G401.6 (cell line): ENCODE measurements at regions not wholly inside any gene's neighbourhood (a gene's known extent, or its start where the extent isn't known, plus 50 kb on each side); places are given as distances from the start of the nearest gene placed in this dataset.

Experiments
- FAIRE-seq: peaks from 2 replicates; lab custom pipeline; 2012; peaks lifted over from hg19 to GRCh38; lab: Jason Lieb, UNC

GRCh38 chr3:102158080-102158740 lies 276.6 kb upstream of the ZPLD1 start:
- no peak for FAIRE-seq

GRCh38 chr3:102159810-102160451 lies 274.9 kb upstream of the ZPLD1 start:
- no peak for FAIRE-seq

- no peak for FAIRE-seq
These were observed 273.3 kb upstream of the ZPLD1 start for GRCh38 chr3:102161384-102162006.

GRCh38 chr3:102162251-102162650 lies 272.6 kb upstream of the ZPLD1 start:
- FAIRE-seq = no peak

- FAIRE-seq = no peak
These were observed 271.6 kb upstream of the ZPLD1 start for GRCh38 chr3:102163039-102163817.

- FAIRE-seq = no peak
These were observed 271.0 kb upstream of the ZPLD1 start for GRCh38 chr3:102163818-102164154.

GRCh38 chr3:102165367-102165766 lies 269.4 kb upstream of the ZPLD1 start:
- no peak for FAIRE-seq

- FAIRE-seq = no peak
These were observed 264.8 kb upstream of the ZPLD1 start for GRCh38 chr3:102169915-102170479.

GRCh38 chr3:102170545-102170944 lies 264.3 kb upstream of the ZPLD1 start:
- no peak for FAIRE-seq

GRCh38 chr3:102174312-102174712 lies 260.5 kb upstream of the ZPLD1 start:
- no peak for FAIRE-seq

GRCh38 chr3:102174832-102175374 lies 259.9 kb upstream of the ZPLD1 start:
- FAIRE-seq = no peak

GRCh38 chr3:102176333-102177050 lies 258.3 kb upstream of the ZPLD1 start:
- FAIRE-seq = no peak

GRCh38 chr3:102177075-102177755 lies 257.6 kb upstream of the ZPLD1 start:
- no peak for FAIRE-seq

- no peak for FAIRE-seq
These were observed 256.0 kb upstream of the ZPLD1 start for GRCh38 chr3:102178817-102179216.

GRCh38 chr3:102179326-102180177 lies 255.3 kb upstream of the ZPLD1 start:
- no peak for FAIRE-seq

- no peak for FAIRE-seq
These were observed 254.4 kb upstream of the ZPLD1 start for GRCh38 chr3:102180280-102180931.

GRCh38 chr3:102181175-102181920 lies 253.5 kb upstream of the ZPLD1 start:
- no peak for FAIRE-seq

GRCh38 chr3:102182162-102182561 lies 252.7 kb upstream of the ZPLD1 start:
- no peak for FAIRE-seq

GRCh38 chr3:102183186-102183585 lies 251.6 kb upstream of the ZPLD1 start:
- no peak for FAIRE-seq
